Stimulated activated CD4-positive, alpha-beta T cell treated with anti-CD3 and anti-CD28 coated beads, TNF-alpha, amount 100 ng/mL, for 1 hour (primary cell): ENCODE measurements at regions not wholly inside any gene's neighbourhood (a gene's known extent, or its start where the extent isn't known, plus 50 kb on each side); places are given as distances from the start of the nearest gene placed in this dataset.

ENCODE experiments used
- DNase-seq, 3 donors: peaks; one replicate each; pipeline ENCODE4 v3.0.0-alpha.2; 2020; ENCODE audit warnings: low read depth in 3 of 3, low spot score in 1 of 3

GRCh38 chr22:27636716-27637508 is 164.6 kb downstream of the MN1 start:
- DNase-seq, result no peak

GRCh38 chr22:27637604-27638003 is 164.0 kb downstream of the MN1 start:
- DNase-seq, result no peak

- no peak for DNase-seq
Measured at GRCh38 chr22:27638329-27639233, 163.0 kb downstream of the MN1 start.

GRCh38 chr22:27639248-27640086 is 162.1 kb downstream of the MN1 start:
- DNase-seq, result no peak

- DNase-seq, result no peak
Measured at GRCh38 chr22:27641049-27641795, 160.3 kb downstream of the MN1 start.

GRCh38 chr22:27642104-27642800 is 159.3 kb downstream of the MN1 start:
- DNase-seq, result no peak

- no peak for DNase-seq
Measured at GRCh38 chr22:27643907-27644306, 157.6 kb downstream of the MN1 start.

GRCh38 chr22:27644566-27644965 is 157.0 kb downstream of the MN1 start:
- DNase-seq, result no peak

- DNase-seq, result no peak
Measured at GRCh38 chr22:27647540-27647939, 154.0 kb downstream of the MN1 start.

GRCh38 chr22:27648074-27648473 is 153.5 kb downstream of the MN1 start:
- no peak for DNase-seq

- DNase-seq, result no peak
Measured at GRCh38 chr22:27648853-27649252, 152.7 kb downstream of the MN1 start.

GRCh38 chr22:27650572-27650971 is 151.0 kb downstream of the MN1 start:
- no peak for DNase-seq

GRCh38 chr22:27650985-27651384 is 150.6 kb downstream of the MN1 start:
- no peak for DNase-seq

- DNase-seq, result no peak
Measured at GRCh38 chr22:27651486-27651885, 150.1 kb downstream of the MN1 start.

- DNase-seq, result no peak
Measured at GRCh38 chr22:27654546-27655445, 146.8 kb downstream of the MN1 start.

GRCh38 chr22:27655582-27656185 is 145.9 kb downstream of the MN1 start:
- no peak for DNase-seq

GRCh38 chr22:27656970-27657369 is 144.6 kb downstream of the MN1 start:
- no peak for DNase-seq

- DNase-seq, result no peak
Measured at GRCh38 chr22:27660306-27660705, 141.2 kb downstream of the MN1 start.
